ENCODE measurements at regions not wholly inside any gene's neighbourhood (a gene's known extent, or its start where the extent isn't known, plus 50 kb on each side); places are given as distances from the start of the nearest gene placed in this dataset.

DNA sequence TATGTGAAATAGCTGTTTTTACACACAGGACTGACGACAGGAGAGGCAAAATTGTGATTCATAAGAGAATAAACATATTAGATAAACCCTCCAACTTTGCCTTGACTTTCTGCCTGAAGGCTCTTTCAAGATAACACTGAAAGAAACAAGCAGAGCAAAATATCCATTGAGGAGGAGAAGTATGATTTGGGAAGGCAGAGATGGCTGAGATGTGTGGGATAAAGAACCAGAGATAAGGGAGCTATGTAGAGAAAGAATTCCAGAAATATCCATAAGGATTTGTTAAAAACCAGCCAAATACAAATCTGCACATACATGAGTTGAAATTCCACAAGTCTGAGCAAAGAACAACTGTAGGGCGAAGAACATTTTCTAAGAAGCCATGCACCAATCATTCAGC lies 1064.7 kb downstream of the PLA2G4A start:
- POLR2A ChIA-PET = no interaction called here
- no peak for TF ChIP-seq TP53 (CRISPR knock-in tag; IDR thresholded peaks at IDR 0.05)
- 45% methylated on average over 2 of the region's 2 CpGs for WGBS (ENCODE audit: missing lambda C conversion rate)
- Histone ChIP-seq H3K27ac (no peak overlapping the region), H3K4me1 (no peaks in the 10 kb centered on the region), H3K4me2 (no peak overlapping the region), H3K9me3 (no peaks in the 10 kb centered on the region), H3K4me3 (no peak overlapping the region)
- ATAC-seq (no peak), FAIRE-seq (no peak), DNase-seq (ENCODE audit: low read depth in 1 of 2, low spot score in 1 of 2) (no peak)
- CTCF ChIA-PET = no interaction called here

DNA sequence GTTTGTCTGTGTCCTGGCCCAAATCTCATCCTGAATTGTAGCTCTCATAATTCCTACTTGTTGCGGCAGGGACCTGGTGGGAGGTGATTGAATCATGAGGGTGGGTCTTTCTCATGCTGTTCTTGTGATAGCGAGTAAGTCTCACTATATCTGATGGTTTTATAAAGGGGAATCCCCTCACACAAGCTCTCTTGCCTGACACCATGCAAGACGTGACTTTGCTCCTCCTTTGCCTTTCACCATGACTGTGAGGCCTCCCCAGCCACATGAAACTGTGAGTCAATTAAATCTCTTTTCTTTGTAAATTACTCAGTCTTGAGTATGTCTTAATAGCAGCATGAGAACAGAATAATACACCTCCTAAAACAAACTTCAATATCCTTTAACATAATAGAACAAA lies 1065.6 kb downstream of the PLA2G4A start:
- H3K27ac ChIP-seq = no peak overlapping the region
- H3K4me2 ChIP-seq = no peak overlapping the region
- no peak for ATAC-seq
- no peaks in the 10 kb centered on the region for H3K9me3 ChIP-seq
- CTCF ChIA-PET = no interaction called here
- H3K4me3 ChIP-seq = no peak overlapping the region
- no peak for FAIRE-seq
- TF ChIP-seq SMC3 (IDR thresholded peaks at IDR 0.05) (no peak), FOSL2 (IDR thresholded peaks at IDR 0.05) (no peak), FOSL2 (CRISPR knock-in tag; IDR thresholded peaks at IDR 0.05) (no peak), JUNB (IDR thresholded peaks at IDR 0.05) (no peak), JUN (IDR thresholded peaks at IDR 0.05) (no peak), ESRRA (IDR thresholded peaks at IDR 0.05; ENCODE audit: borderline replicate concordance, low read length) (no peak), EHMT2 (IDR thresholded peaks at IDR 0.05; ENCODE audit: low read depth) (no peak), ZNF302 (CRISPR knock-in tag; IDR thresholded peaks at IDR 0.05) (no peak), KDM5A (IDR thresholded peaks at IDR 0.05) (no peak), MAFK (IDR thresholded peaks at IDR 0.05; ENCODE audit: partially characterized antibody) (no peak)
- TF ChIP-seq, protein P1, sequence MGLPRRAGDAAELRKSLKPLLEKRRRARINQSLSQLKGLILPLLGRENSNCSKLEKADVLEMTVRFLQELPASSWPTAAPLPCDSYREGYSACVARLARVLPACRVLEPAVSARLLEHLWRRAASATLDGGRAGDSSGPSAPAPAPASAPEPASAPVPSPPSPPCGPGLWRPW (IDR thresholded peaks at IDR 0.05) = no peak
- TF ChIP-seq, protein P2, sequence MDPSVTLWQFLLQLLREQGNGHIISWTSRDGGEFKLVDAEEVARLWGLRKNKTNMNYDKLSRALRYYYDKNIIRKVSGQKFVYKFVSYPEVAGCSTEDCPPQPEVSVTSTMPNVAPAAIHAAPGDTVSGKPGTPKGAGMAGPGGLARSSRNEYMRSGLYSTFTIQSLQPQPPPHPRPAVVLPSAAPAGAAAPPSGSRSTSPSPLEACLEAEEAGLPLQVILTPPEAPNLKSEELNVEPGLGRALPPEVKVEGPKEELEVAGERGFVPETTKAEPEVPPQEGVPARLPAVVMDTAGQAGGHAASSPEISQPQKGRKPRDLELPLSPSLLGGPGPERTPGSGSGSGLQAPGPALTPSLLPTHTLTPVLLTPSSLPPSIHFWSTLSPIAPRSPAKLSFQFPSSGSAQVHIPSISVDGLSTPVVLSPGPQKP (IDR thresholded peaks at IDR 0.05; ENCODE audit: low read depth, low read length) = no peak
- TF ChIP-seq, protein P3, sequence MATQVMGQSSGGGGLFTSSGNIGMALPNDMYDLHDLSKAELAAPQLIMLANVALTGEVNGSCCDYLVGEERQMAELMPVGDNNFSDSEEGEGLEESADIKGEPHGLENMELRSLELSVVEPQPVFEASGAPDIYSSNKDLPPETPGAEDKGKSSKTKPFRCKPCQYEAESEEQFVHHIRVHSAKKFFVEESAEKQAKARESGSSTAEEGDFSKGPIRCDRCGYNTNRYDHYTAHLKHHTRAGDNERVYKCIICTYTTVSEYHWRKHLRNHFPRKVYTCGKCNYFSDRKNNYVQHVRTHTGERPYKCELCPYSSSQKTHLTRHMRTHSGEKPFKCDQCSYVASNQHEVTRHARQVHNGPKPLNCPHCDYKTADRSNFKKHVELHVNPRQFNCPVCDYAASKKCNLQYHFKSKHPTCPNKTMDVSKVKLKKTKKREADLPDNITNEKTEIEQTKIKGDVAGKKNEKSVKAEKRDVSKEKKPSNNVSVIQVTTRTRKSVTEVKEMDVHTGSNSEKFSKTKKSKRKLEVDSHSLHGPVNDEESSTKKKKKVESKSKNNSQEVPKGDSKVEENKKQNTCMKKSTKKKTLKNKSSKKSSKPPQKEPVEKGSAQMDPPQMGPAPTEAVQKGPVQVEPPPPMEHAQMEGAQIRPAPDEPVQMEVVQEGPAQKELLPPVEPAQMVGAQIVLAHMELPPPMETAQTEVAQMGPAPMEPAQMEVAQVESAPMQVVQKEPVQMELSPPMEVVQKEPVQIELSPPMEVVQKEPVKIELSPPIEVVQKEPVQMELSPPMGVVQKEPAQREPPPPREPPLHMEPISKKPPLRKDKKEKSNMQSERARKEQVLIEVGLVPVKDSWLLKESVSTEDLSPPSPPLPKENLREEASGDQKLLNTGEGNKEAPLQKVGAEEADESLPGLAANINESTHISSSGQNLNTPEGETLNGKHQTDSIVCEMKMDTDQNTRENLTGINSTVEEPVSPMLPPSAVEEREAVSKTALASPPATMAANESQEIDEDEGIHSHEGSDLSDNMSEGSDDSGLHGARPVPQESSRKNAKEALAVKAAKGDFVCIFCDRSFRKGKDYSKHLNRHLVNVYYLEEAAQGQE (IDR thresholded peaks at IDR 0.05) = no peak
- TF ChIP-seq, protein P4, sequence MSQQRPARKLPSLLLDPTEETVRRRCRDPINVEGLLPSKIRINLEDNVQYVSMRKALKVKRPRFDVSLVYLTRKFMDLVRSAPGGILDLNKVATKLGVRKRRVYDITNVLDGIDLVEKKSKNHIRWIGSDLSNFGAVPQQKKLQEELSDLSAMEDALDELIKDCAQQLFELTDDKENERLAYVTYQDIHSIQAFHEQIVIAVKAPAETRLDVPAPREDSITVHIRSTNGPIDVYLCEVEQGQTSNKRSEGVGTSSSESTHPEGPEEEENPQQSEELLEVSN (IDR thresholded peaks at IDR 0.05; ENCODE audit: borderline replicate concordance, low read depth) = no peak
- no peaks in the 10 kb centered on the region for H3K4me1 ChIP-seq
- POLR2A ChIA-PET = no interaction called here
- DNase-seq (ENCODE audit: low read depth in 1 of 2, low spot score in 1 of 2) = no peak
- WGBS (ENCODE audit: missing lambda C conversion rate) = 71% methylated on average over 3 of the region's 3 CpGs

DNA sequence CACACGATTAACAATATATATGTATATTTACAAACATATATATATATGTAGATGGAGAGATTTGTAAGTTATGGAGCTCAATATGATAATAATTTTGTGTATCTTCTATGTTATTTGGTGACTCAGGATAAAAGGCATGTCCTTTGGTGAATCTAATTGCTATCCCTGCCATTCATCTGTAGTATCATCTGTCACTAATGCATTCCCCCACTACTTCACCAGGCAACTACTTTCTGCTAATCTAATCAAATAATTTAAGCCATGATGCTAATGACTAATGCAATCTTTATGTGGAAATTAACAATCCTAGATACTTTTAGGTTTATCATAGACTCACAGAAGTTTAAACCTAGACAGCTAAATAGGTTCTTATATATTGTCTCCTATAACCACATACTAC lies 1074.5 kb downstream of the PLA2G4A start:
- no peak for FAIRE-seq
- 5% methylated on average over 1 of the region's 1 CpG for WGBS (ENCODE audit: missing lambda C conversion rate)
- Histone ChIP-seq H3K4me3 (no peak overlapping the region), H3K27ac (no peak overlapping the region), H3K9me3 (no peaks in the 10 kb centered on the region), H3K4me2 (no peak overlapping the region), H3K4me1 (no peaks in the 10 kb centered on the region)
- POLR2A ChIA-PET = no interaction called here
- DNase-seq (ENCODE audit: low read depth in 1 of 2, low spot score in 1 of 2) = no peak
- ATAC-seq = no peak
- CTCF ChIA-PET = interaction anchor here (1.1 kb wide), 1 partner anchor 51 kb away, joined by 3 read pairs; no protein-coding TSS in a partner anchor
- TF ChIP-seq CHD2 (IDR thresholded peaks at IDR 0.05; ENCODE audit: low read length, partially characterized antibody) (no peak), CHD4 (IDR thresholded peaks at IDR 0.05; ENCODE audit: borderline replicate concordance) (no peak), MAZ (IDR thresholded peaks at IDR 0.05; ENCODE audit: borderline replicate concordance, low read depth, low read length) (no peak), CBX8 (IDR thresholded peaks at IDR 0.05) (no peak), RCOR1 (IDR thresholded peaks at IDR 0.05; ENCODE audit: low read depth, low read length) (no peak), NR3C1 (IDR thresholded peaks at IDR 0.05) (no peak), NFE2L2 (conservative IDR thresholded peaks at IDR 0.05; ENCODE audit: low read length) (no peak), RFX5 (IDR thresholded peaks at IDR 0.05) (no peak), HOXB13 (CRISPR knock-in tag; IDR thresholded peaks at IDR 0.05; ENCODE audit: low read depth) (no peak), HOXA7 (CRISPR knock-in tag; IDR thresholded peaks at IDR 0.05) (no peak), EHF (CRISPR knock-in tag; IDR thresholded peaks at IDR 0.05) (no peak)
- TF ChIP-seq, protein P5, sequence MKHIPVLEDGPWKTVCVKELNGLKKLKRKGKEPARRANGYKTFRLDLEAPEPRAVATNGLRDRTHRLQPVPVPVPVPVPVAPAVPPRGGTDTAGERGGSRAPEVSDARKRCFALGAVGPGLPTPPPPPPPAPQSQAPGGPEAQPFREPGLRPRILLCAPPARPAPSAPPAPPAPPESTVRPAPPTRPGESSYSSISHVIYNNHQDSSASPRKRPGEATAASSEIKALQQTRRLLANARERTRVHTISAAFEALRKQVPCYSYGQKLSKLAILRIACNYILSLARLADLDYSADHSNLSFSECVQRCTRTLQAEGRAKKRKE (CRISPR knock-in tag; IDR thresholded peaks at IDR 0.05; ENCODE audit: low read depth) = no peak
- TF ChIP-seq, protein P6, sequence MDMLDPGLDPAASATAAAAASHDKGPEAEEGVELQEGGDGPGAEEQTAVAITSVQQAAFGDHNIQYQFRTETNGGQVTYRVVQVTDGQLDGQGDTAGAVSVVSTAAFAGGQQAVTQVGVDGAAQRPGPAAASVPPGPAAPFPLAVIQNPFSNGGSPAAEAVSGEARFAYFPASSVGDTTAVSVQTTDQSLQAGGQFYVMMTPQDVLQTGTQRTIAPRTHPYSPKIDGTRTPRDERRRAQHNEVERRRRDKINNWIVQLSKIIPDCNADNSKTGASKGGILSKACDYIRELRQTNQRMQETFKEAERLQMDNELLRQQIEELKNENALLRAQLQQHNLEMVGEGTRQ (IDR thresholded peaks at IDR 0.05) = no peak

All from A549 (cell line).